NB4 (cell line): ENCODE measurements at regions not wholly inside any gene's neighbourhood (a gene's known extent, or its start where the extent isn't known, plus 50 kb on each side); places are given as distances from the start of the nearest gene placed in this dataset.

Experiments used
- DNase-seq: peaks from one replicate; pipeline ENCODE4 v3.0.0; 2010; ENCODE audit warnings: low read depth
- H3K4me3 ChIP-seq: one replicate; pipeline ENCODE4 v1.5.1; 2011; ENCODE audit warnings: mild to moderate bottlenecking, low read depth, low read length, moderate library complexity
- MYC ChIP-seq: IDR thresholded peaks from 2 replicates; pipeline ENCODE4 v1.6.1; 2011; ENCODE audit warnings: low read depth, low read length
- POLR2A ChIP-seq: IDR thresholded peaks from 2 replicates; pipeline ENCODE4 v1.6.1; 2011; ENCODE audit warnings: mild to moderate bottlenecking; ENCODE audit not compliant: insufficient read length; ENCODE audit errors: extremely low read depth
- TF ChIP-seq, protein P1 (sequence below): IDR thresholded peaks from one replicate; pipeline ENCODE4 v1.5.1; 2012; ENCODE audit warnings: low read depth, low read length
- TF ChIP-seq, protein P2 (sequence below): IDR thresholded peaks from 2 replicates; pipeline ENCODE4 v1.6.1; 2011; ENCODE audit warnings: low read depth, low read length

DNA sequence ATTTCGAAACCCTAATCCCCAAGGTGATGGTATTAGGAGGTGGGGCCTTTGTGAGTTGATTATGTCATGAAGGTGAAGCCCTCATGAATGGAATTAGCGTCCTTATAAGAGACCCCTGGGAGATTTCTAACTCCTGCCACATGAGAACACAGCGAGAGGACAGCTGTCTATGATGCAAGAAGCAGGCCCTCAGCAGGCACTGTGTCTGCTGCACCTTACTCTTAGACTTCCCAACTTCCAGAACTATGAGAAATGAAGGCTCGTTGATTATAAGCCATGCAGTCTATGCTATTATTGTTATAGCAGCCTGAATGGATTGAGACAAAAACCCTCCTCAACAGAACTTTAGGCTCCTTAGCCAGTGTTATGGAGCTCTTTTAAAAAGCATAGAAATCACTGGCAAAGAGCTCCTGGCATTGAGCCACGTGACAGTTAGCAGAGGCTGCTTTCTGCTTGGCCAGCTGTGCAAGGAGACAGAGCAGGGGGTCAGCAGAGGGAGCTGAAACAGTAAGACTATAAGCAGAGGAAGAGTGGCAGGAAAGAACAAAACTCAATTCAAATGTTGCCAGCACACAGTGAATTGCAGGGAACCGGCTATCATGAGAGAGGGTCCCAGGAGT is 219.2 kb upstream of the FAT1 start:
- TF ChIP-seq, protein P1, sequence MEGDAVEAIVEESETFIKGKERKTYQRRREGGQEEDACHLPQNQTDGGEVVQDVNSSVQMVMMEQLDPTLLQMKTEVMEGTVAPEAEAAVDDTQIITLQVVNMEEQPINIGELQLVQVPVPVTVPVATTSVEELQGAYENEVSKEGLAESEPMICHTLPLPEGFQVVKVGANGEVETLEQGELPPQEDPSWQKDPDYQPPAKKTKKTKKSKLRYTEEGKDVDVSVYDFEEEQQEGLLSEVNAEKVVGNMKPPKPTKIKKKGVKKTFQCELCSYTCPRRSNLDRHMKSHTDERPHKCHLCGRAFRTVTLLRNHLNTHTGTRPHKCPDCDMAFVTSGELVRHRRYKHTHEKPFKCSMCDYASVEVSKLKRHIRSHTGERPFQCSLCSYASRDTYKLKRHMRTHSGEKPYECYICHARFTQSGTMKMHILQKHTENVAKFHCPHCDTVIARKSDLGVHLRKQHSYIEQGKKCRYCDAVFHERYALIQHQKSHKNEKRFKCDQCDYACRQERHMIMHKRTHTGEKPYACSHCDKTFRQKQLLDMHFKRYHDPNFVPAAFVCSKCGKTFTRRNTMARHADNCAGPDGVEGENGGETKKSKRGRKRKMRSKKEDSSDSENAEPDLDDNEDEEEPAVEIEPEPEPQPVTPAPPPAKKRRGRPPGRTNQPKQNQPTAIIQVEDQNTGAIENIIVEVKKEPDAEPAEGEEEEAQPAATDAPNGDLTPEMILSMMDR: no peak
- TF ChIP-seq POLR2A (no peak), MYC (no peak)
- TF ChIP-seq, protein P2, sequence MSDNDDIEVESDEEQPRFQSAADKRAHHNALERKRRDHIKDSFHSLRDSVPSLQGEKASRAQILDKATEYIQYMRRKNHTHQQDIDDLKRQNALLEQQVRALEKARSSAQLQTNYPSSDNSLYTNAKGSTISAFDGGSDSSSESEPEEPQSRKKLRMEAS: no peak
- no peak overlapping the region for H3K4me3 ChIP-seq
- DNase-seq: no peak

- no peak for TF ChIP-seq POLR2A
- no peak for TF ChIP-seq MYC
- TF ChIP-seq, protein P2: no peak
- TF ChIP-seq, protein P1: no peak
- H3K4me3 ChIP-seq: no peak overlapping the region
- DNase-seq: no peak
Measured at GRCh38 chr4:186943411-186943810, 219.8 kb upstream of the FAT1 start.

DNA sequence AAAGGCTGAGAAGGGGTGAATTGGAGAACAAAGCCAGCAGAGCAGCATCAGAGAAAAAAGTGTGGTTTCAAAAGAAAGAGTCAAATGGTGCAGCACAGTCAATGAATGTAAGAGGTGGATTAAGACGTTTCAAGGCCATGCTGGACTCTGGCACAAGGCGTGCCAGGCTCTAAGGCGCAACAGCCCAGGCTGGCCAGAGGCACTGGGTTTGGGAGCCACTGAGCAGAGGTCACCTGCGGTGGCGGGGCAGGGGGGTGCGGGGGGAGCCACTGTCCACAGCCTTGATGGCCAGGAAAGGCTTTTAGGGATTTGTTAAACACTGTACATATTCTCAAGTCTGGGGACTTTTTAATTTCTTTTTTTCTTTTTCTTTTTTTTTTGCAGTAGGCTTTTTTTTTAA is 222.5 kb upstream of the FAT1 start:
- TF ChIP-seq POLR2A: no peak
- TF ChIP-seq, protein P1: no peak
- TF ChIP-seq, protein P2: no peak
- TF ChIP-seq MYC: no peak
- no peak for DNase-seq
- no peak overlapping the region for H3K4me3 ChIP-seq

- no peak overlapping the region for H3K4me3 ChIP-seq
- TF ChIP-seq POLR2A (no peak), MYC (no peak)
- TF ChIP-seq, protein P1: no peak
- TF ChIP-seq, protein P2: no peak
- DNase-seq: no peak
Measured at GRCh38 chr4:186946682-186947294, 223.1 kb upstream of the FAT1 start.

GRCh38 chr4:186948361-186949242 is 224.9 kb upstream of the FAT1 start:
- H3K4me3 ChIP-seq: no peak overlapping the region
- peak; percentile 14 for DNase-seq
- TF ChIP-seq, protein P1: peak; percentile 23
- TF ChIP-seq POLR2A: no peak
